Lung (tissue), 11 donors: ENCODE measurements at regions not wholly inside any gene's neighbourhood (a gene's known extent, or its start where the extent isn't known, plus 50 kb on each side); places are given as distances from the start of the nearest gene placed in this dataset.
"Not testable (repeated sequence)": the region's sequence is repeated elsewhere in the genome, so short reads cannot be mapped to it uniquely, and the experiment has no call there.

Experiments used
- ATAC-seq: fragments of 200-7000 bp; cut with Tn5 transposase; one replicate; pipeline ENCODE4 v1.9.1; 2020; ENCODE audit warnings: moderate number of reproducible peaks; ENCODE audit not compliant: insufficient read depth, low FRiP score
- DNase-seq, 3 donors: peaks; one replicate each; pipeline ENCODE4 v3.0.0-alpha.2; 2013 to 2017
- H3K27ac ChIP-seq, 2 donors: one replicate each; pipeline ENCODE4 v1.5.1; 2013; ENCODE audit warnings: mild to moderate bottlenecking in 2 of 2, moderate library complexity in 2 of 2, control low read depth in 1 of 2, inconsistent platforms in 1 of 2, low read depth in 1 of 2, low read length in 1 of 2
- H3K27me3 ChIP-seq, 3 donors: one replicate each; pipeline ENCODE4 v1.5.1; 2013; ENCODE audit warnings: low read length in 2 of 3; ENCODE audit not compliant: control insufficient read depth in 3 of 3, insufficient read depth in 3 of 3
- H3K36me3 ChIP-seq, 4 donors: one replicate each; pipeline ENCODE4 v1.5.1; 2013; ENCODE audit warnings: low read length in 4 of 4, mild to moderate bottlenecking in 1 of 4, moderate library complexity in 1 of 4; ENCODE audit not compliant: control insufficient read depth in 4 of 4, insufficient read depth in 4 of 4
- H3K4me1 ChIP-seq, 5 donors: one replicate each; pipeline ENCODE4 v1.5.1; 2013; ENCODE audit warnings: low read length in 5 of 5, mild to moderate bottlenecking in 2 of 5, moderate library complexity in 1 of 5; ENCODE audit not compliant: control insufficient read depth in 5 of 5, insufficient read depth in 5 of 5
- H3K4me3 ChIP-seq: one replicate; pipeline ENCODE4 v1.5.1; 2013; ENCODE audit warnings: mild to moderate bottlenecking, control low read depth, moderate library complexity
- H3K9ac ChIP-seq, 2 donors: one replicate each; pipeline ENCODE4 v1.5.1; 2013; ENCODE audit warnings: low read length in 2 of 2, control low read depth in 1 of 2; ENCODE audit not compliant: insufficient read depth in 1 of 2
- H3K9me3 ChIP-seq, 4 donors: one replicate each; pipeline ENCODE4 v1.5.1; 2013; ENCODE audit warnings: low read length in 3 of 4, mild to moderate bottlenecking in 1 of 4, moderate library complexity in 1 of 4; ENCODE audit not compliant: control insufficient read depth in 4 of 4, insufficient read depth in 3 of 4
- WGBS, 2 donors: extraction: QIAGEN DNeasy Blood & Tissue Kit; methylation state at CpG; one replicate each; pipeline ENCODE4 v1.1.7; 2013; 5-methylcytosine and 5-hydroxymethylcytosine counted together
- TF ChIP-seq, protein P1 (sequence below): IDR thresholded peaks from 2 replicates; pipeline ENCODE4 v1.5.1; 2012; ENCODE audit warnings: mild to moderate bottlenecking; ENCODE audit errors: control extremely low read depth, extremely low read depth
- donor health status: control.
- donor health status: control.
- donor health status: Bipolar disorder and iron deficiency.
- donor health status: healthy.
- donor health status: DM: yes; HTN: yes; CAD: no.

DNA sequence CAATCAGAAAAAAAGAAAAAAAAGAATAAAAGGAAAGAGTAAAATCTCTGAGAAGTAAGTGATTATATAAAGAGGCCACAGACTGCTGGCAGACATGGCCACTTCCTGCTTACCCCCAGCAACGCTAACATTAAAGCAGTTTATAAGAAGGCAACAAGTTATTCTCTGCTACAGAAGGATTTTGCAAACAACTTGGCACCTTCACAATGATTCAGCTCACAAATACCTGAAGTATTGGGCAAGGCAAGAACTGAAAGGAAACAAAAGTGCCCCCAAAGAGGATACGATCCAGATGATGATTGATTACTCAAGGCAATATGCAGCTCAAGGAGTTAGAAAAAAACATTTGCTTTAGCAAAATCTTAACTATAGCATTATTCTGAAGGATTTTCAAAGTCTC, 718.8 kb downstream of the KLHL13 start:
- no peaks in the 10 kb centered on the region for H3K4me1 ChIP-seq
- peaks cover 0 to 2% (median 0%) of the 10 kb centered on the region in 3 donors for H3K27me3 ChIP-seq
- no peak overlapping the region for H3K4me3 ChIP-seq
- peaks cover 0 to 5% (median 0%) of the 10 kb centered on the region in 4 donors for H3K9me3 ChIP-seq
- no peaks in the 10 kb centered on the region for H3K36me3 ChIP-seq
- ATAC-seq, result no peak
- TF ChIP-seq, protein P1, sequence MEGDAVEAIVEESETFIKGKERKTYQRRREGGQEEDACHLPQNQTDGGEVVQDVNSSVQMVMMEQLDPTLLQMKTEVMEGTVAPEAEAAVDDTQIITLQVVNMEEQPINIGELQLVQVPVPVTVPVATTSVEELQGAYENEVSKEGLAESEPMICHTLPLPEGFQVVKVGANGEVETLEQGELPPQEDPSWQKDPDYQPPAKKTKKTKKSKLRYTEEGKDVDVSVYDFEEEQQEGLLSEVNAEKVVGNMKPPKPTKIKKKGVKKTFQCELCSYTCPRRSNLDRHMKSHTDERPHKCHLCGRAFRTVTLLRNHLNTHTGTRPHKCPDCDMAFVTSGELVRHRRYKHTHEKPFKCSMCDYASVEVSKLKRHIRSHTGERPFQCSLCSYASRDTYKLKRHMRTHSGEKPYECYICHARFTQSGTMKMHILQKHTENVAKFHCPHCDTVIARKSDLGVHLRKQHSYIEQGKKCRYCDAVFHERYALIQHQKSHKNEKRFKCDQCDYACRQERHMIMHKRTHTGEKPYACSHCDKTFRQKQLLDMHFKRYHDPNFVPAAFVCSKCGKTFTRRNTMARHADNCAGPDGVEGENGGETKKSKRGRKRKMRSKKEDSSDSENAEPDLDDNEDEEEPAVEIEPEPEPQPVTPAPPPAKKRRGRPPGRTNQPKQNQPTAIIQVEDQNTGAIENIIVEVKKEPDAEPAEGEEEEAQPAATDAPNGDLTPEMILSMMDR, result no peak
- no peak overlapping the region for H3K9ac ChIP-seq
- DNase-seq, result no peak
- WGBS, 2 donors, result 55 to 63% methylated on average over 2 of the region's 2 CpGs
- H3K27ac ChIP-seq, result no peak overlapping the region

- H3K27ac ChIP-seq, DNase-seq, H3K36me3 ChIP-seq, H3K9ac ChIP-seq, ATAC-seq, H3K4me3 ChIP-seq, H3K27me3 ChIP-seq, H3K9me3 ChIP-seq, H3K4me1 ChIP-seq: not testable (repeated sequence)
- WGBS, 2 donors, result 91 to 92% methylated on average over 23 to 33 of the region's 33 CpGs
Measured at GRCh38 chrX:117394506-117395070, 722.0 kb downstream of the KLHL13 start.

- WGBS, 2 donors, result 77 to 95% methylated on average over 4 to 5 of the region's 5 CpGs
- H3K27me3 ChIP-seq, DNase-seq, H3K27ac ChIP-seq, H3K9ac ChIP-seq, H3K9me3 ChIP-seq, ATAC-seq, H3K4me1 ChIP-seq, H3K36me3 ChIP-seq, H3K4me3 ChIP-seq: not testable (repeated sequence)
Measured at GRCh38 chrX:117392360-117392759, 724.2 kb downstream of the KLHL13 start.

GRCh38 chrX:117376460-117376859, 740.1 kb downstream of the KLHL13 start:
- Histone ChIP-seq H3K4me1 (no peaks in the 10 kb centered on the region), H3K27me3 (no peaks in the 10 kb centered on the region), H3K36me3 (no peaks in the 10 kb centered on the region), H3K27ac (no peak overlapping the region), H3K9me3 (no peaks in the 10 kb centered on the region), H3K4me3 (no peak overlapping the region), H3K9ac (no peak overlapping the region)
- TF ChIP-seq, protein P1, result no peak
- DNase-seq (no peak), ATAC-seq (peak; percentile 27)
